ENCODE measurements at regions not wholly inside any gene's neighbourhood (a gene's known extent, or its start where the extent isn't known, plus 50 kb on each side); places are given as distances from the start of the nearest gene placed in this dataset.
A peak's percentile ranks its signal among the peaks of the same experiment; 100 is the strongest.

DNA sequence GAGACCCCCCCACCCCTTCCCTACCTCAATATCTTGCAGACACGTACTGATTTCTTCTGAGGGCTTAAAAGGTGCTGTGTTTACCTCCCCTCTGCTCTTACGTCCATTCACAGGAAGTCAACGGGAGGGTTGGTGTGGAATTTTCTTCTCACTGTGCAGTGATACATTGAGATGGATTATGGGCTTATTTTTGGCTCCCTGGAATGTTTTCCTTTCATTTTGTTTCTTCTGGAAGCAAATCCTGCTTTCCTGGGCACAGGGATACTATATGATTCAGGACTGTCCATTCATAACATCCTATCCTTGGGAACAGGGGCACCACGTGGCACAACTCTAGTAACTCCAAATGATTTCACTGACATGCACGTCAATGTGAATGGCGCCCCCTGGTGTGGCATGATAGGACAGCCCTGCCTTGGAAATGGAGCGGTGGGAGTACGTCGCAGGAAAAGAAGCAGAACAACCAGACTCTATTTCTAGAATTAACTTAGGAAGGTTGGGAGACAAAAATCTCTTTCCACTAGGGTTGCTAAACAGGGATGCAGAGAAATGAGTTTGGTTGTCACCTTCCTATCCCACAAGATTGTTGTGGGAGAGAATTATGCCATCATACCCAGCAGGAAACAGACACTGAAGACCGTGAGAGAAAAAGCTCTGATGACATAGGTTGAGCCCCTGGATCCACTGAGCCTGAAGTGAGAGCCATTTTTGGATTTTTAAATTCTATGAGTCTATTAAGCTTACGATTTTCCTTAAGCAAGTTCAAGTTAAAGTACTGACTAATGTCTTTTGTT, 146.5 kb upstream of the RAG2 start:
- H3K4me2 ChIP-seq (ENCODE audit: insufficient read depth, low read length), result peak overlapping the region; percentile 73
- DNase-seq (ENCODE audit: insufficient read length, low spot score, missing footprints), result peak; percentile 85
- no peaks in the 10 kb centered on the region for H3K79me2 ChIP-seq (ENCODE audit: insufficient read depth, low read length)
- TF ChIP-seq, protein P1, sequence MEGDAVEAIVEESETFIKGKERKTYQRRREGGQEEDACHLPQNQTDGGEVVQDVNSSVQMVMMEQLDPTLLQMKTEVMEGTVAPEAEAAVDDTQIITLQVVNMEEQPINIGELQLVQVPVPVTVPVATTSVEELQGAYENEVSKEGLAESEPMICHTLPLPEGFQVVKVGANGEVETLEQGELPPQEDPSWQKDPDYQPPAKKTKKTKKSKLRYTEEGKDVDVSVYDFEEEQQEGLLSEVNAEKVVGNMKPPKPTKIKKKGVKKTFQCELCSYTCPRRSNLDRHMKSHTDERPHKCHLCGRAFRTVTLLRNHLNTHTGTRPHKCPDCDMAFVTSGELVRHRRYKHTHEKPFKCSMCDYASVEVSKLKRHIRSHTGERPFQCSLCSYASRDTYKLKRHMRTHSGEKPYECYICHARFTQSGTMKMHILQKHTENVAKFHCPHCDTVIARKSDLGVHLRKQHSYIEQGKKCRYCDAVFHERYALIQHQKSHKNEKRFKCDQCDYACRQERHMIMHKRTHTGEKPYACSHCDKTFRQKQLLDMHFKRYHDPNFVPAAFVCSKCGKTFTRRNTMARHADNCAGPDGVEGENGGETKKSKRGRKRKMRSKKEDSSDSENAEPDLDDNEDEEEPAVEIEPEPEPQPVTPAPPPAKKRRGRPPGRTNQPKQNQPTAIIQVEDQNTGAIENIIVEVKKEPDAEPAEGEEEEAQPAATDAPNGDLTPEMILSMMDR (IDR thresholded peaks at IDR 0.05; ENCODE audit: extremely low read depth, low read depth, low read length), result peak; percentile 92
- no peaks in the 10 kb centered on the region for H3K36me3 ChIP-seq (ENCODE audit: insufficient read depth, low read length)
- no peak overlapping the region for H3K27ac ChIP-seq (ENCODE audit: low read depth, low read length)
- H3K9me3 ChIP-seq (ENCODE audit: low read depth, low read length), result no peaks in the 10 kb centered on the region
- peak overlapping the region; percentile 71 for H2AFZ ChIP-seq (ENCODE audit: low read length)
- peak overlapping the region; percentile 29 for H3K4me3 ChIP-seq (ENCODE audit: insufficient read depth, low read length)
- H3K4me1 ChIP-seq (ENCODE audit: insufficient read depth, low read length), result peaks cover 3% of the 10 kb centered on the region
- no peaks in the 10 kb centered on the region for H3K27me3 ChIP-seq (ENCODE audit: insufficient read depth, low read length)
- no peaks in the 10 kb centered on the region for H4K20me1 ChIP-seq (ENCODE audit: insufficient read depth, low read length)

DNA sequence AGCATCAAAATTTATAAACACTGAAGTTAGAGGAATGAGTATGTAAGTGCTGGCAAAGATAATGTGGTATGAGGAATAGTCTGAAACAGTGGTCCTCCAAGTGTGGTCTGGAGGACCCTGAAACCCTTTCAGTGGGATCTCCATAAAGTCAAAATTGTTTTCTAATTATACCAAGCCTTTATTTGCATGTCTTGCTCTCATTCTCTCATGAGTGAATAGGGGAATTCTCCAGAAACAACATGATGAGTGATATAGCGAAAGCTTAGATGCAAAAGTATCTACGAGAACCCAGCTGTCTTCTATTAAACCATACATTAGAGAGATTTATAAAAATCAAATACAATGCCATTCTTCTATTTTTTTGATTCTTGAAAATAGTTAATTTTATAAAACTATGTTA, 145.0 kb upstream of the RAG2 start:
- H3K36me3 ChIP-seq (ENCODE audit: insufficient read depth, low read length), result no peaks in the 10 kb centered on the region
- no peaks in the 10 kb centered on the region for H4K20me1 ChIP-seq (ENCODE audit: insufficient read depth, low read length)
- H3K27me3 ChIP-seq (ENCODE audit: insufficient read depth, low read length), result no peaks in the 10 kb centered on the region
- no peak overlapping the region for H3K27ac ChIP-seq (ENCODE audit: low read depth, low read length)
- H3K4me3 ChIP-seq (ENCODE audit: insufficient read depth, low read length), result no peak overlapping the region
- peaks cover 3% of the 10 kb centered on the region for H3K4me1 ChIP-seq (ENCODE audit: insufficient read depth, low read length)
- TF ChIP-seq, protein P1 (IDR thresholded peaks at IDR 0.05; ENCODE audit: extremely low read depth, low read depth, low read length), result no peak
- DNase-seq (ENCODE audit: insufficient read length, low spot score, missing footprints), result no peak
- H2AFZ ChIP-seq (ENCODE audit: low read length), result no peak overlapping the region
- H3K9me3 ChIP-seq (ENCODE audit: low read depth, low read length), result no peaks in the 10 kb centered on the region
- no peak overlapping the region for H3K4me2 ChIP-seq (ENCODE audit: insufficient read depth, low read length)
- H3K79me2 ChIP-seq (ENCODE audit: insufficient read depth, low read length), result no peaks in the 10 kb centered on the region

DNA sequence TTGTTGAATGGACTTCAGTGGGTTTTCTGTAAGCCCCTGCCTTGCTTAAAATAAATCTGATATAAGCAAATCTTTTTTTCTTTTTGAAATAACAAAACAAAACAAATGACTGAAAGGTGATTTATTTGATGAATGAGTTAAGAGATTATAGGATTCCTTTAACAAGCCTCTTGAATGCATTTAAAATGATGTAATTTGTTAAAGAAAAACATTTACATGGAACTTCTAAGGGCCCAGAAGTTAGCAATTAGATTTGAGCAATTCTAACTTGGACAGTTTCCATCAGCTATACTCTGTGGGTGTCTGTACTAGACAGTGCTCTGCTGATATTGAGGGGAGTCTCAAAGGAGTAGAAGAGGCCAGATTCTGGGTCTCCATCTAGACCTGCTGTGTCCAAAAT, 143.5 kb upstream of the RAG2 start:
- Histone ChIP-seq H3K4me2 (ENCODE audit: insufficient read depth, low read length) (no peak overlapping the region), H2AFZ (ENCODE audit: low read length) (no peak overlapping the region), H3K9me3 (ENCODE audit: low read depth, low read length) (no peaks in the 10 kb centered on the region), H4K20me1 (ENCODE audit: insufficient read depth, low read length) (no peaks in the 10 kb centered on the region), H3K4me3 (ENCODE audit: insufficient read depth, low read length) (no peak overlapping the region), H3K79me2 (ENCODE audit: insufficient read depth, low read length) (no peaks in the 10 kb centered on the region), H3K27ac (ENCODE audit: low read depth, low read length) (no peak overlapping the region), H3K4me1 (ENCODE audit: insufficient read depth, low read length) (peaks cover 3% of the 10 kb centered on the region), H3K36me3 (ENCODE audit: insufficient read depth, low read length) (no peaks in the 10 kb centered on the region), H3K27me3 (ENCODE audit: insufficient read depth, low read length) (no peaks in the 10 kb centered on the region)
- DNase-seq (ENCODE audit: insufficient read length, low spot score, missing footprints), result no peak
- TF ChIP-seq, protein P1 (IDR thresholded peaks at IDR 0.05; ENCODE audit: extremely low read depth, low read depth, low read length), result no peak

DNA sequence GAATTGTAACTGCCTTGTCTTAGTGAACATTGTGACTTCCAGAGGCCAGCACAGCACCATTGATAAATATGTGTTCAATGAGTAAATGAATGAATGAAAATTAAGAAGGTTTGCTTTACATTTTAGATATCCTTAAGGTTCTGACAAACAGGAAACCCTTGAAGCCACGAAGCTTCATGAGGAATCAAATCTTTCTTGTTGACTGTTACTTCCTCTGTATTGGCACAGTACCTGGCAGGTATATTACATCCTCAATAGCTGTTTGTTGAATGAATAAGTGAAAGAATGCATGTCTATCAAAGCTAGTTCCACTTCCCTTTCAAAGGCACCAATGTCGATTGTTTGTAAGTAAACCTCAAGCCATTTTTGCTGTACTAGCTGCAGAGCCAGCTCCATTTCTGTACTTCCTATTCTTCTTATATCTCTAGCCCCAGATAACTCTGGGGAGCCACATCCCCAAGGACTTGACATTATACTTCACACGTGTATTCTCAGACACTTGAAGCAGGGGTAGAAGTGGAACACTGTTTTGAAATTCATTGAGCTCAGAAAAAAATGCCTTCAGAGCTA, 140.3 kb upstream of the RAG2 start:
- no peaks in the 10 kb centered on the region for H3K36me3 ChIP-seq (ENCODE audit: insufficient read depth, low read length)
- TF ChIP-seq, protein P1 (IDR thresholded peaks at IDR 0.05; ENCODE audit: extremely low read depth, low read depth, low read length), result no peak
- no peak overlapping the region for H3K27ac ChIP-seq (ENCODE audit: low read depth, low read length)
- no peaks in the 10 kb centered on the region for H3K9me3 ChIP-seq (ENCODE audit: low read depth, low read length)
- H3K27me3 ChIP-seq (ENCODE audit: insufficient read depth, low read length), result no peaks in the 10 kb centered on the region
- H4K20me1 ChIP-seq (ENCODE audit: insufficient read depth, low read length), result no peaks in the 10 kb centered on the region
- H3K79me2 ChIP-seq (ENCODE audit: insufficient read depth, low read length), result no peaks in the 10 kb centered on the region
- DNase-seq (ENCODE audit: insufficient read length, low spot score, missing footprints), result no peak
- H3K4me2 ChIP-seq (ENCODE audit: insufficient read depth, low read length), result no peak overlapping the region
- H3K4me3 ChIP-seq (ENCODE audit: insufficient read depth, low read length), result no peak overlapping the region
- no peak overlapping the region for H2AFZ ChIP-seq (ENCODE audit: low read length)
- H3K4me1 ChIP-seq (ENCODE audit: insufficient read depth, low read length), result no peaks in the 10 kb centered on the region

Measured in osteoblast (primary cell).